Liver (tissue), 3 donors: ENCODE measurements at regions not wholly inside any gene's neighbourhood (a gene's known extent, or its start where the extent isn't known, plus 50 kb on each side); places are given as distances from the start of the nearest gene placed in this dataset.

Source experiments
- EGR1 ChIP-seq, 2 donors: IDR thresholded peaks; 2 replicates each; pipeline ENCODE4 v1.6.1; 2016 to 2018; ENCODE audit warnings: antibody characterized with exemption in 2 of 2, low read depth in 2 of 2
- FOXA1 ChIP-seq: IDR thresholded peaks from 2 replicates; pipeline ENCODE4 v1.6.1; 2016; ENCODE audit warnings: antibody characterized with exemption
- GABPA ChIP-seq, 2 donors: IDR thresholded peaks in 1 of 2; conservative IDR thresholded peaks in 1 of 2; 2 replicates each; pipeline ENCODE4 v1.6.1; 2016; ENCODE audit warnings: antibody characterized with exemption in 2 of 2, mild to moderate bottlenecking in 1 of 2, moderate library complexity in 1 of 2
- HNF4G ChIP-seq: IDR thresholded peaks from 2 replicates; pipeline ENCODE4 v1.6.1; 2016; ENCODE audit warnings: antibody characterized with exemption
- RAD21 ChIP-seq, 2 donors: IDR thresholded peaks; 2 replicates each; pipeline ENCODE4 v1.6.1; 2016; ENCODE audit warnings: antibody characterized with exemption in 2 of 2, mild to moderate bottlenecking in 2 of 2
- RXRA ChIP-seq, 2 donors: IDR thresholded peaks; 2 replicates each; pipeline ENCODE4 v1.6.1; 2017 to 2018; ENCODE audit warnings: antibody characterized with exemption in 2 of 2, mild to moderate bottlenecking in 1 of 2
- SP1 ChIP-seq: IDR thresholded peaks from 2 replicates; pipeline ENCODE4 v1.6.1; 2018; ENCODE audit warnings: antibody characterized with exemption, mild to moderate bottlenecking
- TAF1 ChIP-seq: conservative IDR thresholded peaks from 2 replicates; pipeline ENCODE4 v1.6.1; 2016; ENCODE audit warnings: antibody characterized with exemption, mild to moderate bottlenecking
- YY1 ChIP-seq: IDR thresholded peaks from 2 replicates; pipeline ENCODE4 v1.6.1; 2016; ENCODE audit warnings: antibody characterized with exemption, mild to moderate bottlenecking
- TF ChIP-seq, protein P1 (sequence below): fragments of 150-350 bp; IDR thresholded peaks from 2 replicates; pipeline ENCODE4 v1.5.1; 2017; ENCODE audit warnings: improper control_type of control experiment, low read depth, low read length; ENCODE audit not compliant: missing input control
- TF ChIP-seq, protein P2 (sequence below): IDR thresholded peaks from 2 replicates; pipeline ENCODE4 v1.6.1; 2016; ENCODE audit warnings: antibody characterized with exemption, mild to moderate bottlenecking
- TF ChIP-seq, protein P3 (sequence below): IDR thresholded peaks from 2 replicates; pipeline ENCODE4 v1.6.1; 2016; ENCODE audit warnings: antibody characterized with exemption
- TF ChIP-seq, protein P4 (sequence below): IDR thresholded peaks from 2 replicates; pipeline ENCODE4 v1.6.1; 2016; ENCODE audit warnings: antibody characterized with exemption
- donor health status: healthy.
- donor health status: healthy.

DNA sequence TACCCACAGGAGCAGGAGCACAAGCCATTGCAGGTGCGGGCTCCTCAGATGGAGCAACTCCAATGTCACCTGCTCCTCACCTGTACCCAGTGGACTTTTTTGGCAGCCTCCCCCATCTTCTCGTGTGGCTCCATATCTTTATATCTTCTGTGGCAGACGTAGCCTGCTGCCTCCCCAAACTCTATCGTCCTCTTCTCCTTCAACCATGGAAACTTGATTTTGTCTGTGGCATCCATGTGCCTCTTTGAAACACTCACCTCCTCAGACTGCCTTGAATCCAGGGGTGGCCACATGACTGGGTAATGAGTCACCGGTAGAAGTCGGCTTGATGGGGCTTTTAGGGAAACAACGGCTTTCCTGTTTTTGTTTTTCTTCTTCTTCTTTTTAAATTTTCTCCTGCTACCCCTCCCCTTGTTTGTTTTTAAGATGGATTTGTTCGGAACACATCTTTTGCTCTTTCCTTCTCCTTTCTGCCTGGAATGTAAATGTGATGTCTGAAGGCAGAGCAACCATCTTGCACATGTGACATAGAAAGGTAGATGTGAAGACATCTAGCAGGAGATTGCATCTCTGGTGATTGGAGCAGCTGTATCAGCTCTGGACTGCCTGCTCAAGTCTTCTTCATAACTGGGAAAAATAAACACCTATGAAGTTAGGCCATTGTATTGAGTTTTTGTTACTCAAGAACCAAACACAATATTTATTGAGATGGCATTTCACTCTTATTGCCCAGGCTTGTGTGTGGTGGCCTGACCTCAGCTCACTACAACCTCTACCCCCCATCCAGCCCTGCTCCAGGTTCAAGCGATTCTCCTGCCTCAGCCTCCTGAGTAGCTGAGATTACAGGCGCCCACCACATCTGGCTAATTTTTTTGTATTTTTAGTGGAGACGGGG, 69.9 kb upstream of the DDR1 start:
- TF ChIP-seq, protein P1, sequence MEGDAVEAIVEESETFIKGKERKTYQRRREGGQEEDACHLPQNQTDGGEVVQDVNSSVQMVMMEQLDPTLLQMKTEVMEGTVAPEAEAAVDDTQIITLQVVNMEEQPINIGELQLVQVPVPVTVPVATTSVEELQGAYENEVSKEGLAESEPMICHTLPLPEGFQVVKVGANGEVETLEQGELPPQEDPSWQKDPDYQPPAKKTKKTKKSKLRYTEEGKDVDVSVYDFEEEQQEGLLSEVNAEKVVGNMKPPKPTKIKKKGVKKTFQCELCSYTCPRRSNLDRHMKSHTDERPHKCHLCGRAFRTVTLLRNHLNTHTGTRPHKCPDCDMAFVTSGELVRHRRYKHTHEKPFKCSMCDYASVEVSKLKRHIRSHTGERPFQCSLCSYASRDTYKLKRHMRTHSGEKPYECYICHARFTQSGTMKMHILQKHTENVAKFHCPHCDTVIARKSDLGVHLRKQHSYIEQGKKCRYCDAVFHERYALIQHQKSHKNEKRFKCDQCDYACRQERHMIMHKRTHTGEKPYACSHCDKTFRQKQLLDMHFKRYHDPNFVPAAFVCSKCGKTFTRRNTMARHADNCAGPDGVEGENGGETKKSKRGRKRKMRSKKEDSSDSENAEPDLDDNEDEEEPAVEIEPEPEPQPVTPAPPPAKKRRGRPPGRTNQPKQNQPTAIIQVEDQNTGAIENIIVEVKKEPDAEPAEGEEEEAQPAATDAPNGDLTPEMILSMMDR = no peak
- TF ChIP-seq EGR1 (IDR thresholded peaks at IDR 0.05; ENCODE audit: low read depth in 2 of 2) (no peak), YY1 (no peak), RAD21 (IDR thresholded peaks at IDR 0.05) (no peak), RXRA (IDR thresholded peaks at IDR 0.05) (no peak), GABPA (IDR thresholded peaks at IDR 0.05 in 1 of 2, conservative IDR thresholded peaks at IDR 0.05 in 1 of 2) (no peak), SP1 (no peak), HNF4G (no peak), TAF1 (no peak), FOXA1 (no peak)
- TF ChIP-seq, protein P2, sequence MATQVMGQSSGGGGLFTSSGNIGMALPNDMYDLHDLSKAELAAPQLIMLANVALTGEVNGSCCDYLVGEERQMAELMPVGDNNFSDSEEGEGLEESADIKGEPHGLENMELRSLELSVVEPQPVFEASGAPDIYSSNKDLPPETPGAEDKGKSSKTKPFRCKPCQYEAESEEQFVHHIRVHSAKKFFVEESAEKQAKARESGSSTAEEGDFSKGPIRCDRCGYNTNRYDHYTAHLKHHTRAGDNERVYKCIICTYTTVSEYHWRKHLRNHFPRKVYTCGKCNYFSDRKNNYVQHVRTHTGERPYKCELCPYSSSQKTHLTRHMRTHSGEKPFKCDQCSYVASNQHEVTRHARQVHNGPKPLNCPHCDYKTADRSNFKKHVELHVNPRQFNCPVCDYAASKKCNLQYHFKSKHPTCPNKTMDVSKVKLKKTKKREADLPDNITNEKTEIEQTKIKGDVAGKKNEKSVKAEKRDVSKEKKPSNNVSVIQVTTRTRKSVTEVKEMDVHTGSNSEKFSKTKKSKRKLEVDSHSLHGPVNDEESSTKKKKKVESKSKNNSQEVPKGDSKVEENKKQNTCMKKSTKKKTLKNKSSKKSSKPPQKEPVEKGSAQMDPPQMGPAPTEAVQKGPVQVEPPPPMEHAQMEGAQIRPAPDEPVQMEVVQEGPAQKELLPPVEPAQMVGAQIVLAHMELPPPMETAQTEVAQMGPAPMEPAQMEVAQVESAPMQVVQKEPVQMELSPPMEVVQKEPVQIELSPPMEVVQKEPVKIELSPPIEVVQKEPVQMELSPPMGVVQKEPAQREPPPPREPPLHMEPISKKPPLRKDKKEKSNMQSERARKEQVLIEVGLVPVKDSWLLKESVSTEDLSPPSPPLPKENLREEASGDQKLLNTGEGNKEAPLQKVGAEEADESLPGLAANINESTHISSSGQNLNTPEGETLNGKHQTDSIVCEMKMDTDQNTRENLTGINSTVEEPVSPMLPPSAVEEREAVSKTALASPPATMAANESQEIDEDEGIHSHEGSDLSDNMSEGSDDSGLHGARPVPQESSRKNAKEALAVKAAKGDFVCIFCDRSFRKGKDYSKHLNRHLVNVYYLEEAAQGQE = no peak
- TF ChIP-seq, protein P3, sequence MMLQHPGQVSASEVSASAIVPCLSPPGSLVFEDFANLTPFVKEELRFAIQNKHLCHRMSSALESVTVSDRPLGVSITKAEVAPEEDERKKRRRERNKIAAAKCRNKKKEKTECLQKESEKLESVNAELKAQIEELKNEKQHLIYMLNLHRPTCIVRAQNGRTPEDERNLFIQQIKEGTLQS = no peak
- TF ChIP-seq, protein P4, sequence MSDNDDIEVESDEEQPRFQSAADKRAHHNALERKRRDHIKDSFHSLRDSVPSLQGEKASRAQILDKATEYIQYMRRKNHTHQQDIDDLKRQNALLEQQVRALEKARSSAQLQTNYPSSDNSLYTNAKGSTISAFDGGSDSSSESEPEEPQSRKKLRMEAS = no peak
